Pons (tissue), 1 donor: ENCODE measurements at regions not wholly inside any gene's neighbourhood (a gene's known extent, or its start where the extent isn't known, plus 50 kb on each side); places are given as distances from the start of the nearest gene placed in this dataset.
"Not testable (repeated sequence)": the region's sequence is repeated elsewhere in the genome, so short reads cannot be mapped to it uniquely, and the experiment has no call there.

ENCODE experiments used
- DNase-seq: peaks from one replicate; pipeline ENCODE4 v3.0.0-alpha.2; 2016; ENCODE audit warnings: low spot score

- no peak for DNase-seq
Measured at GRCh38 chr17:63293323-63294075, 152.6 kb downstream of the CYB561 start.

- DNase-seq, result no peak
Measured at GRCh38 chr17:63294776-63295175, 151.3 kb downstream of the CYB561 start.

GRCh38 chr17:63295288-63295687 lies 150.8 kb downstream of the CYB561 start:
- DNase-seq, result no peak

- no peak for DNase-seq
Measured at GRCh38 chr17:63295839-63296590, 150.1 kb downstream of the CYB561 start.

DNA sequence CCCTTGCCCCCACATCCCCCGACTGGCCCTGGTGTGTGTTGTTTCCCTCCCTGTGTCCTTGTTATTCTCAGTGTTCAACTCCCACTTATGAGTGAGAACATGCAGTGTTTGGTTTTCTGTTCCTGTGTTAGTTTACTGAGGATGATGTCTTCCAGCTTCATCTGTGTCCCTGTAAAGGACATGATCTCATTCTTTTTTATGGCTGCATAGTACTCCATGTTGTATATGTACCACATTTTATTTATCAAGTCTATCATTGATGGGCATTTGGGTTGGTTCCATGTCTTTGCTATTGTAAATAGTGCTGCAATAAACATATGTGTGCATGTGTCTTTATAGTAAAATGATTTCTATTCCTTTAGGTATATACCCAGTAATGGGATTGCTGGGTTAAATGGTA lies 147.2 kb downstream of the CYB561 start:
- not testable (repeated sequence) for DNase-seq

DNA sequence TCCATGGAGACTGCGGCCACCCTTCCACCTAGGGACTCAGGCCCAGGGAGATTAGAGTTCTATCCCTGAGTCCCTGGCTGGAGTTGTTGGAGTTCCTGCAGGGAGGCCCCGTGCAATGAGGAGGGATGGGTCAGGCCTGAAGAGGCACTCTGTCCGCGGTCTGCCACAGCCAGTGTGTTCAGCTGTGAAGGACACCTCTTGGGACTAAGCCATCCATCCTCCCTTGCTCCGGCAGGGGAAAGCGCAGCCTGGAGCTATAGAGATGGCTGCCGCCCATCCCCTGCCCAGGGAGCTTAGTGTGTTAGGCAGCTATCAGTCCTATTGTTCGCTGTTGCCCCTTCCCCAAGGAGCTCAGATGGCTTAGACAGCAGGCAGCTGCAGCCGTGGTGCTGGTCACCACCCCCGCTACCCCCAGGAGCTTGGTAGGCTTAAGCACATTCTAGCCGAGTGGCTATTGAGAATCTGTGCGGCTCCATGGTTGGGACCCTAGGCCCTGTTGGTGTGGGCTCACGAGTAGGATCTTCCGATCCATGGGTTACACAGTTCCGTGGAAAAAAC lies 141.3 kb downstream of the CYB561 start:
- no peak for DNase-seq

DNA sequence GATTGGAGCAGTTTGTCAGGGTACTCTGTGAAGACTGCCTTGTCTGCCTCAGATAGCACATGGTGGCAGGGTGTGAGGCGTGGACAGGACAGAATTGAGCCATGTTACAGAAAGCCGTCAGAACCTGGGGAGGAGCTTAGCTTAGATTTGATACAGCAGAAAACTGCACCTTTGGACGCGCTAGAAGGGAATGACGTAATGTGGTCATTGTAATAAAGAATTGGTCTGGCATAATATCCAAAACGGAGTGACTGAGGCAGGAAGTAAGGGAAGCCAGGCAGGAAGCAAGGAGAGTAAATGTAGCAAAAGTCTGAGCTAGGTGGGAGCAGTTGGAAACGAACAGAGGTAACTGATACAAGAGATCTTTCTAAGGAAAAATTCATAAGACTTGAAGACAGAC lies 140.2 kb downstream of the CYB561 start:
- DNase-seq, result no peak

- DNase-seq, result no peak
Measured at GRCh38 chr17:63306855-63307254, 139.3 kb downstream of the CYB561 start.

DNA sequence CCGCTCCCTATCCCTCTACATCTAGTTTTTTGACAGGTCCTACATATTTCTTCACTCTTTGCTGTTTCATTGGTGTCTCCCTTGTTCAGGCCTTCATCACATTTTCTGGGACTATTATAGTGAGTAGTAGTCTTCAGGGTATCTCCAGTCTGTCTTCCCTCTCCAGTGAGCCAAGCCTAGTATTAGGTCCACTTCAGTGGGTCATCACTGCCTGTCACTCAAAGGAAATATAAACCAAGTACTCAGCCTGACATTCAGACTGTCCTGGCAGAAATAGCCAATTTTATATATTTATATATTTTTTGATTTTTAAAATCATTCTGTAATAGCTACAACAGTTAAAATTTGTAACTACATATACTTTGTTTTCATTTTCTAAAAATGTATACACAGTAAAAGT lies 137.8 kb downstream of the CYB561 start:
- no peak for DNase-seq

DNA sequence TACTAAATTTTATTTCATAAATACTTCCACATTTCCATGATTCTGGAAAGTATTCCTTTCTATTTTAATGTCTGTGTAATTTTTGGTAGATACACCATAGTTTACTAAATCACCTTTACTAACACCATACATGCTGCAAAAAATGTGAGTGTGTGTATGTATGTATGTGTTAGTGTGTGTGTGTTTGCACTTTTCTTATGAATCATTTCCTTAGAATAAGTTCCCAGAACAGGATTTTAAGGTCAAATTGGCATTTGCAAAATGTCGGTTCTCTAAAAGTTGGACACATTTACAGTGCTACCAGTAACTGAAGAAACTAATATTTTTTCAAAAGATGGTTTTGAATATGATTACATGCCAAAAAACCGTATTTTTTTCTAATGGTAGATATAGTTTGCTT lies 137.1 kb downstream of the CYB561 start:
- DNase-seq, result no peak

DNA sequence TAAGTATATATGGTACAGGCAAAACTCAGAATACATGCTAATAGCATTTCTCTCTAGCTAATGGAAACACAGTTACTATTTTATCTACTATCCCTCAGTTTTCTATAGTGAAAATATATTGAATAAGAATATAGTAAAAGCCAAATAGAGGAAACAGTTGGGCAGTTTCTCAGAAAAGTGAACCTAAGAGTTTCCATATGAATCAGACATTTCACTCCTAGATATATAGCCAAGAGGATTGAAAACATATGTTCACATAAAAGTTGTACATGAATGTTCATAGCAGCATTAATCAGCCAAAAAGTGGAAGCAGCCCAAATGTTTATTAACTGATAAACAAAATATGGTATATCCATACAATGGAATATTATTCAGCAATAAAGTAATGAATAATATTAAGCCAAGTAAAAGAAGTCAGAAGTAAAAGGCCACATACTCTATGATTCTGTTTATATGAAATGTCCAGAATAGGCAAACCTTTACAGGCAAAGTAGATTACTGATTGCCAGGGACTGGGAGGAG lies 134.6 kb downstream of the CYB561 start:
- no peak for DNase-seq

- DNase-seq, result no peak
Measured at GRCh38 chr17:63314761-63315160, 131.3 kb downstream of the CYB561 start.

DNA sequence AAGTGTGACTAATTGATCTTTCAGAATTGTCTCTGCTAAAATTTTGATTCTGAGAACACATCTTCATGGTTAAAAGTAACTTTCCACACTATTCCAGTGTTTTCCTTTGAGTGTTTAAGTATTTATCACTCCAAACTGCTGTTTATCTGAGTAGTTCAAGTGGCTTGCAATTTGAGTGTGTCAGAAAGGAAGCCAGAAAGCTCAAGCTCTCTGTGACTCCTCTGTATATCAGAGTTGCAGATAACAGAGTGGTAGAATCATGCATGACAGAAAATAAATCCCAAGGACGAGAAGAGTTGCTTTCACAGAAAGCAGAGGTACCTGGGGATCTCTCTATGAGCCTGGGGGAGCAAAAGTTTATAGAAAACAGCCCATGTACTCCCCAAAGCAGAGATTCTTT lies 130.0 kb downstream of the CYB561 start:
- DNase-seq, result no peak

DNA sequence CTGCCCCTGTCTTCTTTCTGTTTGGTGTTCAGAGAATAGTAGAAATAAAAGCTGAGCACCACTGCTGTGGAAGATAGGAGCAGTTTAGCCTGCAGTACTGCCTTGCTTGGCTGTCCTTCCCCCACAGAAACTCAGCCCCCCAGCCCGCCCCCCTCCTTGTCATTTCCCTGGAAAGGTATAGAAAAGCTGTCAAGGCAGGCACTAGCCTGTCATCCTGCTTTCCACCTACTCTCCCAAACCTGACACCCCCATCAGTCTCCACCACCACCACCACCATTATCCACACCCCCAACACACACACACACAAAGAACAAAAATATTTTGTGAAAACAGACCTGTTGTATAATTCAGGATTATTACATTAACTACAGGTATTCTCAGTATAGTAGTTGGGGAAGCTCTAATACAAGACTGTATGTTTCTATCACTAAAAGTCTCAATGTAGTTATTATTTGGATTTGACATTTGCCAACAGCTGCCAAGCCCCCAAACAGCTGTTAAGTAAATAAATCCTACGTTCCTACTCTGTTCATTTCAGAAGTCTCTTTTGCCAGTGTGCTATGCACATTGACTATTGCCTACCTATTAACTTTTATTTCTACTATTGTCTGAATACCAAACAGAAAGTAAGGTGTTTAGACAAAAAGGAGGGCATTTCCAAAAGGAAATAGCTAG lies 128.8 kb downstream of the CYB561 start:
- no peak for DNase-seq

GRCh38 chr17:63325808-63326207 lies 120.3 kb downstream of the CYB561 start:
- no peak for DNase-seq

DNA sequence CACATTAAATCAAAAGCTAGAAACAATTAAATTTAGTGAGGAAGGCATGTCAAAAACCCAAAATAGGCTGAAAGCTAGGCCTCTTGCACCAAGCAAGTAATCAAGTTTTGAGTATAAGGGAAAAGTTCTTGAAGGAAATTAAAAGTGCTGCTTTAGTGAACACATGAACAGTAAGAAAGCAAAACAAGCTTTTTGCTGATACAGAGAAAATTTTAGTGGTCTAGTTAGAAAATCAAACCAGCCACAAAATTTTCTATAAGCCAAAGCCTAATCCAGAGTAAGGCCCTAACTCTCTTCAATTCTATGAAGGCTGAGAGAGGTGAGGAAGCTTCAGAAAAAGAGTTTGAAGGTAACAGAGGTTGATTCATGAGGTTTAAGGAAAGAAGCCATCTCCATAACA lies 116.2 kb downstream of the CYB561 start:
- DNase-seq, result no peak

- DNase-seq, result no peak
Measured at GRCh38 chr17:63331301-63332061, 114.6 kb downstream of the CYB561 start.

- no peak for DNase-seq
Measured at GRCh38 chr17:63332286-63332685, 113.8 kb downstream of the CYB561 start.

DNA sequence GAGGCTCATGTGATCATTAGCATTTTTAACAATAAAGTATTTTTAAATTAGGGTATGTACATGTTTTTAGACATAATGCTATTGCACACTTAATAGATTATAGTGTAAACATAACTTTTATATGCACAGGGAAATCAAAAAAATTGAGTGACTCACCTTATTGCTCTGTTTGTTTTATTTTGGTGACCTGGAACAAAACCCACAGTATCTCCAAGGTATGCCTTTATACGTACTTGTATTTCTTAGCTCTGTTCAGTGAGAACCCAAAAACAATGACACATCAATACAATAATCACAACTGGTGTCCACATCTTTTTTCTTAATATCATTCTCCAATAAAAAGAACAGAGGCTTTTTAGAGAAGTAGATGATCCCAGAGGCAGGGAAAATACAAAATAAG lies 112.2 kb downstream of the CYB561 start:
- DNase-seq, result no peak

GRCh38 chr17:63335831-63336230 lies 110.3 kb downstream of the CYB561 start:
- DNase-seq, result no peak

DNA sequence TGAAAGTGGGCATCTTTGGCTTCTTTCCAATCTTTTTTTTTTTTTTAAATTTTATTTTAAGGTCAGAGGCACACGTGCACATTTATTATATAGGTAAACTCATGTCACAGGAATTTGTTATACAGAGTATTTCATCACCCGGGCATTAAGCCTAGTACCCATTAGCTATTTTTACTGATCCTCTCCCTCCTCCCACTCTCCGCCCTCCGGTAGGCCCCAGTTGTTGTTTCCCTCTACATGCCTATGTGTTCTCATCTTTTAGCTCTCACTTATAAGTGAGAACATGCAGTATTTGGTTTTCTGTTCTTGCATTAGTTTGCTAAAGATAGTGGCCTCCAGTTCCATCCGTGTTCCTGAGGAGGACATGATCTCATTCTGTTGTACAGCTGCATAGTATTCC lies 108.5 kb downstream of the CYB561 start:
- no peak for DNase-seq

DNA sequence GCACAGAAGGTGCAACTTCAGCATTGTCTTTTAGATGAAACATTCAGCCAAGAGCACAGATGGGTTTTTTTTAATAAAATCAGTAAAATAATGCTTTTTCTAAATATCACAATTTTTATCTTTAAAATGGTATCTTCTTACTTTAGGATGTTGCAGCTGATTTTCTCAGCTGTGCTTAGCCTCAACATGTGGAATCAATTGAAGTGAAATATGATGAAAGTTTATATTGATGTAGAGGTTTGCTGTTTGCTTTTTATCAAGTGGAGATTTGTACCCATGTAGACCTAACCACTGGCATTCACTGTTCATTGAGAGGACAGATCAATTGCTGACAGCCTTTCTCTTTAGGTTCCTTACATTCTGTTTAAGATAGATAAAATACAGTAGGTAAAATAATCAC lies 107.8 kb downstream of the CYB561 start:
- DNase-seq, result no peak
